GM19372 (cell line): ENCODE measurements at regions not wholly inside any gene's neighbourhood (a gene's known extent, or its start where the extent isn't known, plus 50 kb on each side); places are given as distances from the start of the nearest gene placed in this dataset.
A peak's percentile ranks its signal among the peaks of the same experiment; 100 is the strongest.
"Not testable (repeated sequence)": the region's sequence is repeated elsewhere in the genome, so short reads cannot be mapped to it uniquely, and the experiment has no call there.

Experiments
- ATAC-seq: cut with Tn5 transposase; IDR thresholded peaks from one replicate; pipeline ENCODE4 v1.9.1; 2021; ENCODE audit warnings: mild to moderate bottlenecking, low read depth, moderate library complexity; ENCODE audit not compliant: unreplicated experiment

DNA sequence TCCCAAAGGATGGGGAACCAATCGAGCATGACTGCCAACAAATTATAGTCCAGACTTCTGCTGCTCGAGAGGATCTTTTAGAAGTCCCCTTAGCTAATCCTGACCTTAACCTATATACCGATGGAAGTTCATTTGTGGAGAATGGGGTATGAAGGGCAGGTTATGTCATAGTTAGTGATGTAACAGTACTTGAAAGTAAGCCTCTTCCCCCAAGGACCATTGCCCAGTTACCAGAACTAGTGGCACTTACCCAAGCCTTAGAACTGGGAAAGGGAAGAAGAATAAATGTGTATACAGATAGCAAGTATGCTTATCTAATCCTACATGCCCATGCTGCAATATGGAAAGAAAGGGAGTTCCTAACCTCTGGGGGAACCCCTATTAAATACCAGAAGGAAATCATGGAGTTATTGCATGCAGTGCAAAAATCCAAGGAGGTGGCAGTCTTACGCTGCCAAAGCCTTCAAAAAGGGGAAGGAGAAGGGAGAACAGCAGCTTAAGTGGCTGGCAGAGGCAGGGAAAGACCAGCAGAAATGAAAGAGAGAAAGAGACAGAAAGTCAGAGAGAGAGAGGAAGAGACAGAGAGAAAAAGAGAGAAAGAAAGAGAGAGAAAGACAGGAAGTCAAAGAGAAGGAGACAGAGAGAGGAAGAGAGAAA, 224.4 kb upstream of the SLC8A1 start:
- ATAC-seq, result not testable (repeated sequence)

DNA sequence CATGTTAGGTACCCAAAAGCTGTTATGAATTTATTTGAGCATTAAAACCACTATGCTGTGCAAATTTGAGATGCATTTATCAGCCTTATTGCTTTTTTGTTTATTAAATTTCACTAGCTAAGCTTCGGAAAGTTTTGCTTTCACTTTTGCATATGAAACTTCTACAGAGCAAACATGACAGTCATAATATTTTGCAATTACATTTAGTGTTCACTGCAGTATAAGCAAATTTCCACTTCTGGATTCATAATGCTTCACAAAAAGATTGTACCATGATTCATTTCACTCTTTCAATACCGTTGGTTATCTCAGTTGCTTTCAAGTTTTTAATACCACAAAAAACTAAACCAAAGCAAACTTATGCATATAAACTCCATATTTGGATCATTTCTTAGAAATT, 228.7 kb upstream of the SLC8A1 start:
- peak; percentile 77 for ATAC-seq

DNA sequence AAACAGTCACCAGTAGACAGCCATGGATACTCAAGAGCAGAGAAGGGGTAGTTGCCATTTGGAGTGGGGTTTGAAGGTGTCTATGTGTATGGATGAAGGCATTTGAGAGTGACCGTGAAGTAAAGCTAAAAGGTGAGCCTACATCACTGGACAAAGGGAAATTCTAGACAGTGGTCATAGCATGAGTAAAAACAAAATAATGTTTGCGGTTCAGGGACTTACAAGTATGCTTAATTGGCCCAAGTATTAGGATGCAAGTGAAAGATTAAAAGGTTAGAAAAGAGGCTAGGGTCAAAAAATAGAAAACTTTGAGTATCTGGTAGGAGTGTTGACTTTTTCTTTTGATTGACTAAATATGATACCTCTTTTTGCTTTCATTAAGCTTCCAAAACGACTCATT, 238.1 kb upstream of the SLC8A1 start:
- ATAC-seq, result no peak

DNA sequence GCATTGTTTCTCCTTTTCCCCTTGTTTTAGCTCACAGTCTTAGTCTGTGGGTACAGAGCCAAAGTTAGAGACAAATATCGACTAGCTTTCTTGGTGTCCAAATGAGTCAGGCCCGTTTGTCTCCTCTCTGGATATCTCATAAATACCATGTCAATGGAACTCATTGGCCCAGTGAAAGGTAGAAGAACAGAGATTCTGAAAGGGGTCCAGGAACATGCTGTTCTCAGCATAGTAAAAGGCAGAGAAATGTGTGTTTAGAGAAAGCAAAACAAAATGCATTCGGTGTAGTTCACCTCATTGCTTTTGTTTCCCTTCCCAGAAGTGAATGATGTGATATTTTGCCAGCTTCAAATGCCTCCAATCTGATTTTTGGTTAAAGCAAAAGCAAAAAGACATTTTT, 238.6 kb upstream of the SLC8A1 start:
- no peak for ATAC-seq

DNA sequence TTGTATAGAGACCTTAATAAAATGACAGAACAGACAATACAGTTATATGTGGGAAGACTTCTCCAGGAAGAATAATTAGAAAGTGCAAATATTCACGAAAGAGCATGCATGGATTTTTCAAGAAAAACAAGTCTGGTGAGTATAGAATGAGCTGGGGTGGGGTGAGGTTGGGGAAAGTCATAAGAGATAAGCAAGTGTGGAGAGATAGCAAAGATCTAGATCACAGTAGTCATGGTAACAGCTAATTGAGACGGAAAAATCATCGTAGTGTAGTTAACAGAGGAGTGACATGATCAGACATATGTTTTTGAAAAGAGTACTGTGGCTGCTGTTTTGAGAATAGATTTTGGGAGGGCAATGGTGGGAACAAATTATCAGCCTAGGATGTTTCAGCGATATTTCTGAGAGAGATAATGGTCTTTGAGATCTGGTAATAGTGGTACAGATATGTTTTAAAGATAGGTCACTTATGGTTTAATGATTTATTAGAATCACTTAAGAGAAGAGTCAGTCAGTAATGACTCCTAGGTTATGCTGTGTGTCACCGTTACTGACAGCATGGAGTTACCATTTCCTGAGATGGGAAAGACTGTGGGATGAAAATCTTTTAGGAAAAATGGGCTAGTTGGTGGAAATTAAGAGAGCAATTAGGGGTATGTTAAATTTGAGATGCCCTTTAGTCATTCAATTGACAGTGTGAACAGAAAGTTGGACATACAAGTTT, 248.5 kb upstream of the SLC8A1 start:
- no peak for ATAC-seq

DNA sequence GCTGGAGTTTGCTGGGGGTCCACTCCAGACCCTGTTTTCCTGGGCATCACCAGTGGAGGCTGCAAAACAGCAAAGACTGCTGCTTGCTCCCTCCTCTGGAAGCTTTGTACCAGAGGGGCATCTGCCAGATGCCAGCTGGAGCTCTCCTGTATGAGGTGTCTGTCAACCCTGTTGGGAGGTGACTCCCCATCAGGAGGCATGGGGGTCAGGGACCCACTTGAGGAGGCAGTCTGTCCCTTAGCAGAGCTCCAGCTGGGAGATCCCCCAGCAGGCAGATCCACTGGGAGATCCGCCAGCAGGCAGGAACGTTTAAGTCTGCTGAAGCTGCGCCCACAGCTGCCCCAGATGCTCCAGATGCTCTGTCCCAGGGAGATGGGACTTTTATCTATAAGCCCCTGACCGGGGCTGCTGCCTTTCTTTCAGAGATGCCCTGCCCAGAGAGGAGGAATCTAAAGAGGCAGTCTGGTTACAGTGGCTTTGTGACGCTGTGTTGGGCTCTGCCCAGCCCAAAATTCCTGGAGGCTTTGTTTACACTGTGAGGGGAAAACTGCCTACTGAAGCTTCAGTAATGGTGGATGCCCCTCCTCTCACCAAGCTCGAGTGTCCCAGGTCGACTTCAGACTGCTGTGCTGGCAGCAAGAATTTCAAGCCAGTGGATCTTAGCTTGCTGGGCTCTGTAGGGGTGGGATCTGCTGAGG, 260.5 kb upstream of the SLC8A1 start:
- not testable (repeated sequence) for ATAC-seq

DNA sequence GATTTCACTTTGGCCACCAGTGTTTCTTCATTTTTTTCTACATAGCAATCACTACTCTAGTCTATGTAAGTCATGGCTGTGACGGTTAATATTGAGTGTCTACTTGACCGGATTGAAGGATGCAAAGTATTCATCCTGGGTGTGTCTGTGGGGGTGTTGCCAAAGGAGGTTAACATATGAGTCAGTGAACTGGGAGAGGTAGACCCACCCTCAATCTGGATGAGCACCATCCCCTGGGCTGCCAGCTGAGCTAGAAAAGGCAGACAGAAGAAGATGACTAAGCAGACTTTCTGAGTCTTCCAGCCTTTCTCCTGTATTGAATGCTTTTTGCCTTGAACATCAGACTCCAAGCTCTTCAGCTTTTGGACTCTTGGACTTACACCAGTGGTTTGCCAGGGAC, 265.0 kb upstream of the SLC8A1 start:
- no peak for ATAC-seq

DNA sequence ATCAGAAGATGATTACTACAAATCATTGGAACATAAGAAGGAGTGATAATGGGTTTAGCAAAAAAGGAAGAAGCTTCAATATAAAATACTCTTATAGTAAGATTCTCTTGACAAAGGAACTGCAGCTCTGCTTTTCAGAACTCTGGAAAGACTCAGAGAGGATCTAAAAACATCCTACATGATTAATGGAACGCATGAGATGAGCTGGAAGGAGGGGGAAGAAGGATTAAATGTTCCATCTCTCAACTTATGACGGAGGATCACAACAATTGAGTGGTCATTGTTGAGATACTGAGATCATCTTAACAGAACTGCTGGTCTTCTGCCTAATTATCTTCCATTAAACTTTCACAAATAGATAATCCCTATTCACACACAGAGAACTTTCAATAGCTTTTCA, 267.5 kb upstream of the SLC8A1 start:
- no peak for ATAC-seq

DNA sequence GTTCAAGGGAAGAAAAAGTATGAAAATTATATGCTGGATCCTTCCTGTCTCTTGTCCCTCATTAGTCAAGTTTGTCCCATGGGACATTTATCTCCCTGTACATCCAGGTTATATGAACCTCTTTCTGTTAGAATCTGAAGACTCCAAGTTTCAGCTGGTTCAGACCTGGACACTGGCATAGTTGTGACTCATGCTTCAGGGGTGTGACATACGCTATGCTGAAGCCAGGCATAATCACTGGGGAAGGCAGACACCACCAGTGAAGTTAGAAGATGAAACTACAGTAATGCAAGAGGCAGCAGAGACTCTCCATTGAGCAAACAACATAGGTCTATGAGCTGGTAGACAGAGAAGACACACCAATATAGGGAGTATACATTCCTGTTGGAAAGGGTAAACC, 269.7 kb upstream of the SLC8A1 start:
- no peak for ATAC-seq

DNA sequence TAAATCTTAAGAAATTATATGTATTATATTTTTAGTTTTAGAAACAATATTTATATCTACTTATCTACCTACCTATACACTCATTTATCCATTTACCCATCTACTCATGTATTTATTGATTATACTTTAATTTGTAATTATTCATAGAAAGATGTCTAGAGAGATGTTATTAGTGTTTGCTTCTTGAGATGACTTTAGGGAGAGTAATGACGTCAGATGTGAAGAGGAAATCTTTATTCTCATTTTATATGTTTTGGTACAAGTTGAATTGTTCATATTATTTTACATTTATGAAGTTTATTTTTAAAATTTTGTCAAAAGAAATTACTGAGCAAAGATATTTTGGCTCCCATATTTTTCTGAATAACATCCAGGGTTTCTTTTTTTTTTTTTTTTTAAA, 271.3 kb upstream of the SLC8A1 start:
- ATAC-seq, result no peak

DNA sequence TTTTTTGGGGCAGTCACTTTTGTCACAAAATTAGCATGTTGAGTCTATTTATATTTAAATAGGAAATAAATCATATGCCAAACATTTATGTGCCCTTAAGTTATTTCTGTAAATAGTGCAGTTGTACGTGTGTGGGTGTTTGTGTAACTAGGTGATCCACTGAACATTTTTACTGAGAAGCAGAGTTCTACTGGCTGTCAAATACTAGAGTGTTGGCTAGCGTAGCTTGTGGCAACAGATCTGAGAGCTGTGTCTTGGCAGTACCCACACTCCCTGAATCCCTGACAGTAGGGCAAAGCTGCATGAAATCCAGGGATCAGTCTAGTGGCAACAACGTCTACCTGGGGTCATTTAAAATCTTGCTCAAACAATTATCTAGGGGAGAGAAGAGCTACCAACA, 273.1 kb upstream of the SLC8A1 start:
- ATAC-seq, result no peak

DNA sequence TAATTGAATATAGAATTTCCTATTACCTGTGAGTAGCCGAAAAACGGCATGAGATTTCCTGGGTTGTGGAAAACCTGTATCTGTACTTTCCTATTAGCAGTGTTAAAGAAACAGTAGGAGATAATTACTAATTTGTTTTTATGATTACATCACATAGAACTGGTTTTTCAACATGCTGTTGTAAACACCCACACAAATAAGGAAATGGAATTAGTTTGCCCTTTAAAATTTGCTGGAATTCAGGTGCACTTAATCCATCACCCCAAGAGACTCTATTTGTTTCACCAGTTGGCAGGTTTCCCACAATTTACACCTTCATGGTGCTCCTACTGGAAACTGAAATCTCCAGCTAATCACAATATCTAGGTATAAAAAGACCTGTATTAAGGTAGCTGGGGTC, 274.1 kb upstream of the SLC8A1 start:
- no peak for ATAC-seq

DNA sequence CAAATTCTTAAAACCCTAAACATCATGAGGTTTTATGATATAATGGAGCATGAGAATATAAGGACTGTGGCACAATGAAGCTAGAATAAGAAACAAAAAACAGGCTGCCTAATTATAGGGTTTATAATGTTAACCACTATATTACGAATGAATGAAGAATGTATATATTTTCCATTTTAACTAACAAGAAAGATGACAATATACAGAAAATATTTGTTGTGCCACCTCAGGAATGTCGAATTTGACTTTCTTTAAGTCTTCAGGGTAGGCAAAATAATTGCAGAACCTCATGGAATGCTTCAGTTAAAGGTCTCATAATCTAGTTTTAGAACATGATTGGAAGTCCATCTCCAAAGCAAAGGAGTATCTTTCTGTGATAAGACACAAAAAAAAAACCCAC, 282.9 kb upstream of the SLC8A1 start:
- no peak for ATAC-seq

DNA sequence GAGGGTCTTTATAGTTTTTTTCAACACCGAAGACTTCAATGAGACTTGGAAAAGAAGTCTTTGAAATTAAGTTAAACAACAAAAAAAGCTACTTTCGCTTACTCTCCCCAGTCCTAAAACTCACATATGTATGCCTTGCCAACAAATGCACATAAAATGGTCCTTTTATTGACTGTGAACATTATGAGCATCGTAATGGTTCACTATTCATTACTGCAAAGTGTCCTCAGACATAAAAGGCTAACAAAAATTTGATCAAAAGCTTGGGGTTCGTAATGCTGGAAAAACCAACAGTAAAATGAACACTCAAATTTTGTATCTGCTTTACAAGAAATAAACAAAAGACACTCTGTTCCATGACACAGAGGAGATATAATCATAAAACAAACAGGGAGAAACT, 285.3 kb upstream of the SLC8A1 start:
- no peak for ATAC-seq

DNA sequence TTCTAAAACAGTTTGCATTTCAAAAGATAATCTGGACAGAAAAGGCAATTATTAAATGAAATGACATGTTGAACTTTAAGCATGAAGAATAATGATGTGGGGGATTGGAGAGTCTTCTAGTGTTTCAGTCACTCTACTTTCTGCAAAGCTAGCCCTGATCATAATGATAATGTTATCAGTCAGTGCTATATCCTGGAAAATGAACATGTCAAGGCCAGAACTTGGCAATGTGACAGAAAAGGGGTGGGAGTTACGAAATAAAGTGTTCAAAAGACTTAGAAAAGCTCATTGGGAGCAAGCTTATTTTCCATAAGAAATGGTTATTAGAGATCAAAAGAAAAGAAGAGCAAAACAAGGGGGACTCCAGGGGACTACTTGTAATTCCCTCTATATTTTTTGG, 288.5 kb upstream of the SLC8A1 start:
- ATAC-seq, result no peak

DNA sequence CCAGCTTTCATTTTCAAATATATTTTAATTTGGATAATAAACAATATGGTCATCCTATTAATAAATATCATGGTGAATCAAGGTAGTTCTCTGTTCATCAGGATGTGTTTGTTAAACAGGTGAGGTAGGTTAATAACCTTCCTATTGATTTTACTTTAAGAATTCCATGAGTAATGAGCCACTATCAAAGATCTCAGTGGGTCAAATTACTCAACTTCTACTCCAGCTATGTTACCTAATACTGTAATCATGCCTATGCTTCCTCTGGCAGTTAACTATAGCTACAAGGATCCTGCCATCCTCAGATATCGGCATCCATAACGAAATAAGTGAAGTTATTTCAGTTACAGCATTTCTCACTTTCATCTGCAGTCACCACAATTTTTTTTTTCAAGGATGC, 289.6 kb upstream of the SLC8A1 start:
- ATAC-seq, result no peak

DNA sequence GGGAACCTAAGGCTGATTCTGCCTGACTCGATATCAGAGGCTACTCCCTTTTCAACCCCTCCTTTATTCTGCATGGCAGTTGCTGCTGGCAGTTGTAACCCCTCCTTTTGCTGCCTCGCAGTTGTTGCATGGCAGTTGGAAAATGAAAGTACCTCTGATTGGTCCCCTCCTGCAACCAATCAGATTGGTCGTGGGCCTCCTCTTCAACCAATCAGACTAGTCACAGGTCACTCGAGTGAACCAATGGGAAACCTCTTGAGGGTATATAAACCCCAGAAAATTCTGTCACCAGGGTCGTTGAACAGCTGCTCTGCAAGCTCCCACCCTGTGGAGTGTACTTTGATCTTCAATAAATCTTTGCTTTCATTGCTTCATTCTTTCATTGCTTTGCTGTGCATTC, 294.3 kb upstream of the SLC8A1 start:
- ATAC-seq, result no peak

DNA sequence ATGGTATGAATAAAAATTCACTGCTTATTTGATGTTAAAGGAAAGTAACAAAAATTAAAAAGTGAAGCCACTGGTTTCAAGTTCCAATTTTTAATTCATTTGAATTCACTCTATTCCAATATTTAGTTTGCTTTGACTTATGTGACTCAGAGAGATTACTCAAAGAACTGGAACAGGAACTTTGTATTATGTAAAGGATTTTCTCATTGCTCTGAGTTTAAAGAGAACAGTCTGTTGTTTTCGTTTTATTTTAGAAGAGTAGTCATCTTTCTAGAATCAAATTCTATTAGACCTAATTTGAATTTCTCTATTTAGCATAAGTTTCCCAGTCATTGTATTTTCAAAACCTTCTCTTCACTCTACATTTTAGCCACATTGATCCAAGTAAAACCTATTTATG, 300.1 kb upstream of the SLC8A1 start:
- no peak for ATAC-seq

DNA sequence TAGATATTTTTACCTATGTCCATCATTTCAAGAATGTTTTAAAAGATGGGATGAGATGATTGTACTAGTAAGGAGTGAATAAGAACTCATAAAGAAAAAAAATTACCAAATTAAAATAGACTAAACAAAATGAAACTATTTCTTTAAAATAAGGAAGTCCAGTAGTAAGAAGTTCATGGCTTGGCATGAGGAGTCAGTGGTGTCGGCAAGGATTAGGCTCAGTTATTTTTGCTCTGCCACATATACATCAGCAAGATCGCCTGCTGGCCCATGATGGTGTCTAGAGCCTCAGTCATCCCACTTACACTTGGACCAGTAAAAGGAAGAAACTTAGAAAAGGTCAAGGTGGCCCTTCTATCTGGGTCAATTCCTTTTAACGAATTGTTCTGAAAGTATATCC, 300.9 kb upstream of the SLC8A1 start:
- no peak for ATAC-seq

DNA sequence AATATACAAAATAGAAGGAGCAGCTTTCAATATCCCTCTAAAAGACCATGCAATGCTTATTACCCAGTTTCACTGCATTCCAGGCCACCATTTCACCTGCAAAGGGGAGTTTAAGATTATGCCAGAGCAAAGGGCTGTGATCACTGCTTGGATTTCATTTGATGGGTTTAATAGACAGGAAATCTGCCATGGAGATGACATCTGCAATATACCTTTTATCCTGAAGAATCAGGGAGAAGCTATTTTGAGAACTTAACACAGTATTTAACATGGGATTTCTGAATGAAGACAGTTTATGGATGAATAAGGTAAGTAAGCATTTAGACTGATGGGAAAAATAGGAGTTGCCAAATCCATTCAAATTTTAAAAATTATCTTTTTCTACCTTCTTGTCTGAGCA, 303.0 kb upstream of the SLC8A1 start:
- no peak for ATAC-seq

DNA sequence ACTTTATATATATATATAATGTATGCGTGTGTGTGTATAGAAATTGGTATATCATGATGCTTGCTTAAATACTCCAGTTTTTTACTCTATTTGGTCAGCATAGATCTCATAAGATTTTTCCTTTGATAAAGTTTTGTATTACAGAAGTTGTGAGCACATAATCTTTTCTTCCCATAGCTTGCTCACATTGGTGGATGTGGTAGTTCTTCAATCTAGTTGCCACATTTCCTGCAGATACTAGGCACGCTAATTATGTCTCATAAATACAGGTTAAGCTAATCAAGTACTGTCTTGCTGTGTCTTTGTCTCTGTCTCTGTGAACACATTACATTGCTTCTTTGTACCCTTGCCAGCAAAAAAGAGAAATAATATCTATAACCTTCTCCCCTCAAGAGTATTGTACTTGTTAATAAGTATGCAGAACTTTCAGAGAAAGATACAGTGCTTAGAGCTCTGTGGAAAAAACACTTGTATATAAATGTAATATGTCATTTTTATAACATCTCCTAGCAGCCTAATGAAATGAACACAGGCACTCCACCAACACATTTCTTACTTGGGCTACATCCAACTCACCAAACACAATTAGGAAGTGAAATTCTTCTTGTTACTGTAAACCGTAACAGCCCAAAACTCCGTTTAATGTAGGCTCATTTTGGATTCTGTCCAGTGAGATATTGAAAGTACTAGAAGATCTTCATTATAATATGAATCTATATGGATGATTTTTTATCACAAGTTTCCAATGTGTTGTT, 306.7 kb upstream of the SLC8A1 start:
- ATAC-seq, result no peak
